Stomach (tissue), 8 donors: ENCODE measurements at regions not wholly inside any gene's neighbourhood (a gene's known extent, or its start where the extent isn't known, plus 50 kb on each side); places are given as distances from the start of the nearest gene placed in this dataset.

Source experiments
- DNase-seq, 2 donors: peaks; one replicate each; pipeline versions ENCODE4 v3.0.0 to v3.0.0-alpha.2; 2013 to 2019
- H3K27ac ChIP-seq, 5 donors: fragments of 200-600 bp in 4 of 5; sonication (generic) in 4 of 5; one replicate each; pipeline ENCODE4 v1.5.1; 2013 to 2019; ENCODE audit warnings: mild to moderate bottlenecking in 1 of 5, moderate library complexity in 1 of 5
- H3K27me3 ChIP-seq, 3 donors: fragments of 200-600 bp; sonication (generic); one replicate each; pipeline ENCODE4 v1.5.1; 2017 to 2019; ENCODE audit warnings: mixed run types in 1 of 3
- H3K36me3 ChIP-seq, 4 donors: fragments of 200-600 bp; sonication (generic); 1 replicate in 3 of 4; 2 replicates in 1 of 4; pipeline ENCODE4 v1.5.1; 2016 to 2019
- H3K4me1 ChIP-seq, 4 donors: fragments of 200-600 bp; sonication (generic); one replicate each; pipeline ENCODE4 v1.5.1; 2016 to 2019
- H3K4me3 ChIP-seq, 4 donors: fragments of 200-600 bp; sonication (generic) in 3 of 4; one replicate each; pipeline ENCODE4 v1.5.1; 2016 to 2019; ENCODE audit warnings: mild to moderate bottlenecking in 1 of 4
- H3K9me3 ChIP-seq, 4 donors: fragments of 200-600 bp; sonication (generic); one replicate each; pipeline ENCODE4 v1.5.1; 2016 to 2019
- CTCF ChIP-seq, 7 experiments: fragments of 450-650 bp in 4 of 7; fragments of 200-600 bp in 3 of 7; sonication (generic) in 3 of 7; IDR thresholded peaks; one replicate each; pipeline ENCODE4 v1.5.1; 2016 to 2019; ENCODE audit warnings: antibody characterized with exemption in 7 of 7, control low read depth in 2 of 7, mild to moderate bottlenecking in 1 of 7
- EP300 ChIP-seq: sonication (generic); formaldehyde crosslinking; IDR thresholded peaks from one replicate; pipeline ENCODE4 v1.6.1; 2017; ENCODE audit warnings: antibody characterized with exemption
- POLR2A ChIP-seq, 4 donors: fragments of 450-650 bp; IDR thresholded peaks; one replicate each; pipeline ENCODE4 v1.6.1; 2016; ENCODE audit warnings: antibody characterized with exemption in 4 of 4, control low read depth in 2 of 4, mild to moderate bottlenecking in 1 of 4, moderate library complexity in 1 of 4
- POLR2AphosphoS5 ChIP-seq, 3 donors: sonication (generic); formaldehyde crosslinking; IDR thresholded peaks; one replicate each; pipeline ENCODE4 v1.6.1; 2016; ENCODE audit warnings: antibody characterized with exemption in 3 of 3
- WGBS, 5 donors: extraction: QIAGEN DNeasy Blood & Tissue Kit in 3 of 5; methylation state at CpG; one replicate each; pipeline versions ENCODE4 v1.1.5 to v1.1.7; 2013 to 2018; 5-methylcytosine and 5-hydroxymethylcytosine counted together
- intact Hi-C: fragments of 100-400 bp; cut with DNase I; formaldehyde crosslinking; loops from one replicate; pipeline ENCODE4 v1.15.1; 2023; ENCODE audit warnings: low total_unique reads
- donor health status: healthy with polysubstance abuse.
- donor health status: Bipolar disorder and iron deficiency.
- donor health status: healthy.

GRCh38 chr15:27677951-27678350 is 421.2 kb downstream of the OCA2 start:
- no peak overlapping the region for H3K4me3 ChIP-seq
- no peaks in the 10 kb centered on the region for H3K4me1 ChIP-seq
- intact Hi-C loops: no loop called here
- no peak overlapping the region for H3K27ac ChIP-seq
- WGBS, 5 donors: 86 to 92% (median 89%) methylated on average over 4 to 6 of the region's 6 CpGs
- no peak for TF ChIP-seq POLR2A (IDR thresholded peaks at IDR 0.05)
- TF ChIP-seq POLR2AphosphoS5 (IDR thresholded peaks at IDR 0.05): no peak
- no peak for TF ChIP-seq CTCF (IDR thresholded peaks at IDR 0.05)
- no peak for TF ChIP-seq EP300
- H3K9me3 ChIP-seq: no peaks in the 10 kb centered on the region
- DNase-seq: no peak
- no peaks in the 10 kb centered on the region for H3K36me3 ChIP-seq
- no peaks in the 10 kb centered on the region for H3K27me3 ChIP-seq

DNA sequence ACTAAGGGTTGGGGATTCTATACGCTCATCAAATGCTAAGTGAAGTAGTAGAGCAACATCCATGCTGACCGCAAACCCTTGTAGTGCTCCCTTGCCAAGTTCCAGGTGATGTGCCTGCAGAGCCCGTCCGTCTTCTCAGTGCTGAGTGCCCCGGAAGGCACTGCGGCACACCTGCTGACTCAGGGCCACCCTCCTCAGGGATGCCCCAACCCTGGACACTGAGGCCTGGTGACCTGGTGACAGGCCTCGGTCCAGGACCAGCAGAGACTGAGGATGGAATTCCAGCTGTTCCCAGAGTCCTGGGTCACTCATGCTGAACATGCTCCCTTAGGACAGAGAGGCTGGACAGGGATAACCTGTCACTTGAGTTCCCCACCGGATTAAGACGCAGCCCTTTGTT is 422.5 kb downstream of the OCA2 start:
- no peak overlapping the region for H3K4me3 ChIP-seq
- TF ChIP-seq POLR2A (IDR thresholded peaks at IDR 0.05) (no peak), CTCF (IDR thresholded peaks at IDR 0.05) (no peak), EP300 (no peak), POLR2AphosphoS5 (IDR thresholded peaks at IDR 0.05) (no peak)

GRCh38 chr15:27675571-27675970 is 423.5 kb downstream of the OCA2 start:
- Histone ChIP-seq H3K4me1 (peaks cover 0 to 8% (median 4%) of the 10 kb centered on the region in 4 donors), H3K36me3 (no peaks in the 10 kb centered on the region), H3K9me3 (no peaks in the 10 kb centered on the region), H3K4me3 (no peak overlapping the region), H3K27me3 (no peaks in the 10 kb centered on the region), H3K27ac (no peak overlapping the region)
- 65 to 86% (median 73%) methylated on average over 4 to 8 of the region's 8 CpGs for WGBS, 5 donors
- no peak for TF ChIP-seq EP300
- DNase-seq: no peak
- intact Hi-C loops: no loop called here

More for the DNA sequence above, 422.5 kb downstream of the OCA2 start:
- H3K27ac ChIP-seq: no peak overlapping the region
- H3K36me3 ChIP-seq: no peaks in the 10 kb centered on the region
- no peaks in the 10 kb centered on the region for H3K9me3 ChIP-seq
- DNase-seq: no peak
- intact Hi-C loops: no loop called here
- no peaks in the 10 kb centered on the region for H3K27me3 ChIP-seq
- 90 to 93% (median 90%) methylated on average over 5 to 9 of the region's 9 CpGs for WGBS, 5 donors
- H3K4me1 ChIP-seq: peaks cover 0 to 8% (median 0%) of the 10 kb centered on the region in 4 donors

- H3K36me3 ChIP-seq: no peaks in the 10 kb centered on the region
- no peaks in the 10 kb centered on the region for H3K27me3 ChIP-seq
- H3K9me3 ChIP-seq: no peaks in the 10 kb centered on the region
- DNase-seq: no peak
- peaks cover 0 to 8% (median 4%) of the 10 kb centered on the region in 4 donors for H3K4me1 ChIP-seq
- 48 to 75% (median 57%) methylated on average over 10 of the region's 10 CpGs for WGBS, 5 donors
- intact Hi-C loops: no loop called here
- no peak overlapping the region for H3K27ac ChIP-seq
- TF ChIP-seq CTCF (IDR thresholded peaks at IDR 0.05) (no peak), EP300 (no peak), POLR2AphosphoS5 (IDR thresholded peaks at IDR 0.05) (no peak), POLR2A (IDR thresholded peaks at IDR 0.05) (no peak)
- H3K4me3 ChIP-seq: no peak overlapping the region
Observed at GRCh38 chr15:27674826-27675225, 424.3 kb downstream of the OCA2 start.

DNA sequence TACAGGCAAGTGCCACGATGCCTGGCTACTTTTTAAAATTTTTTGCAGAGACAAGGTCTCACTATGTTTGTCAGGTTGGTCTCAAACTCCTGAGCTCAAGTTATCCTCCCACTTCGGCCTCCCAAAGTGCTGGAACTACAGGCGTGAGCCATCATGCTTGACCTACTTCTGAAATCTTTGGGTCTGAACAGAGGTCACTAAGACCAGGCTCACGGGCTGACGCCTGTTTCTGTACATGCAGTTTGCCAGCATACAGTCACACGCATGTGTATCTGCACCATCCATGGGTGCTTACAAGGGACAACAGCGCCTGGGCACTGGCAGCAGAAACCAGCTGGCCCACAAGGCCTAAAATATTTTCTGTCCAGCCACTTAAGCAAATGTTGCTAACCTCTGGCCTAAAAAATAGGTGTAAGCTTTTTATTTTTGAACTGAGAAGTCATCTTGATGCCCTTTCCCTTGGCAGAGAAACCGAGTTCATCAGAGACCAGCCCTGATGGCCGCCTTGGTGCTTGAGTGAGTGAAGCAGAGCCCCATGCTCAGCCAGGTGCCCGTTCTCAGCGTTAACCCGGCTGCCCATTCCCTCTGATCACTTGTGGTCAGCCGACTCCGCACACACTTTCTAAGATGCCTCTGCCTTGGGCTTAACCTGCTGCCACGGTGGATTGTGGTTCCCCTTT is 425.2 kb downstream of the OCA2 start:
- Histone ChIP-seq H3K4me1 (peaks cover 0 to 8% (median 4%) of the 10 kb centered on the region in 4 donors), H3K9me3 (no peaks in the 10 kb centered on the region), H3K27ac (no peak overlapping the region), H3K36me3 (no peaks in the 10 kb centered on the region), H3K27me3 (no peaks in the 10 kb centered on the region), H3K4me3 (no peak overlapping the region)
- 81 to 91% (median 85%) methylated on average over 15 of the region's 15 CpGs for WGBS, 5 donors
- intact Hi-C loops: no loop called here
- TF ChIP-seq CTCF (IDR thresholded peaks at IDR 0.05) (no peak), EP300 (no peak), POLR2A (IDR thresholded peaks at IDR 0.05) (no peak)
- no peak for DNase-seq
